GM11168 (cell line): ENCODE measurements at regions not wholly inside any gene's neighbourhood (a gene's known extent, or its start where the extent isn't known, plus 50 kb on each side); places are given as distances from the start of the nearest gene placed in this dataset.

ENCODE experiments used
- in situ Hi-C: fragments of 300-500 bp; cut with MboI; formaldehyde crosslinking; loops from one replicate; pipeline ENCODE4 v1.12.0; 2022; ENCODE audit warnings: low sequenced_read_pairs; ENCODE audit not compliant: unreplicated experiment

DNA sequence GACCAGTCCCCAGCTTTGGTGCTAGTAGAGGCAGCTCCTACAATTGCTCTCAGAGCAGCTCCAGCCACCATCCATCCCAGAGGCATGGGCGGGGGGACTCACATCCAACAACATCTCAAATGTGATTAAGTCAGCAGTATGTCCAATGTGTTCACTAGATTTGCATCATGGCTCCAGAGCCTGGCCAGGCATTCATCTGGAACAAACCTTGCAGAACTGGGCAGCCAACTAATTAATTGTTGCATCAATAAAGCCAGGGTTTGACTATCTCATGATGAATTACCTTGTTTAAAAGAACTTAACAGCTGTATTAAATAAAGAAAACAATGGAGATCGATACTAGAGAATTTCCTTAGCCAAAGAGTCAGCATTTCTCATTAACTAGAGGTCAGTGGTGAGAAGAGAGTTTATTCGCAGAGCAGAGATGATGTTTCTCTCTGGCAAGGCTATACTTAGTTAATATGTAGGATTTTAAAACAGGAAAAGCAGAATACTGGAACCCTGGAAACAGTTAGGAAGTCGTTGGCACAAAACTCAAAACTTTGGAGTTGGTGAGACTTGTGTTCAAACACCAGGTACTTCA, 494.4 kb downstream of the GRIN2A start:
- in situ Hi-C loops, result no loop called here

- in situ Hi-C loops, result no loop called here
These were observed 492.6 kb downstream of the GRIN2A start for GRCh38 chr16:9689597-9689996.

- in situ Hi-C loops, result no loop called here
These were observed 487.1 kb downstream of the GRIN2A start for GRCh38 chr16:9695152-9695551.
